NCI-H2196 (cell line): ENCODE measurements at regions not wholly inside any gene's neighbourhood (a gene's known extent, or its start where the extent isn't known, plus 50 kb on each side); places are given as distances from the start of the nearest gene placed in this dataset.

Source experiments
- DNase-seq: peaks from one replicate; lab custom pipeline; 2025; ENCODE audit not compliant: unreplicated experiment; lab: John Stamatoyannopoulos, UW

- DNase-seq: no peak
Observed at GRCh38 chr17:71232801-71233559, 887.8 kb upstream of the SOX9 start.

- no peak for DNase-seq
Observed at GRCh38 chr17:71234349-71234748, 886.5 kb upstream of the SOX9 start.

- DNase-seq: peak; percentile 18
Observed at GRCh38 chr17:71237903-71238538, 882.8 kb upstream of the SOX9 start.

GRCh38 chr17:71247441-71248015, 873.3 kb upstream of the SOX9 start:
- no peak for DNase-seq

- no peak for DNase-seq
Observed at GRCh38 chr17:71251276-71251675, 869.5 kb upstream of the SOX9 start.

GRCh38 chr17:71251951-71252350, 868.9 kb upstream of the SOX9 start:
- DNase-seq: no peak

- no peak for DNase-seq
Observed at GRCh38 chr17:71252436-71252835, 868.4 kb upstream of the SOX9 start.

- DNase-seq: no peak
Observed at GRCh38 chr17:71257096-71257495, 863.7 kb upstream of the SOX9 start.

GRCh38 chr17:71260366-71260940, 860.4 kb upstream of the SOX9 start:
- no peak for DNase-seq

GRCh38 chr17:71262586-71262985, 858.2 kb upstream of the SOX9 start:
- DNase-seq: no peak

GRCh38 chr17:71267668-71268067, 853.2 kb upstream of the SOX9 start:
- no peak for DNase-seq

GRCh38 chr17:71269201-71269600, 851.6 kb upstream of the SOX9 start:
- no peak for DNase-seq

- no peak for DNase-seq
Observed at GRCh38 chr17:71273441-71273840, 847.4 kb upstream of the SOX9 start.

- DNase-seq: no peak
Observed at GRCh38 chr17:71276079-71276478, 844.7 kb upstream of the SOX9 start.

GRCh38 chr17:71283486-71283885, 837.3 kb upstream of the SOX9 start:
- no peak for DNase-seq

GRCh38 chr17:71284032-71284755, 836.6 kb upstream of the SOX9 start:
- DNase-seq: no peak

GRCh38 chr17:71286625-71287024, 834.2 kb upstream of the SOX9 start:
- no peak for DNase-seq

GRCh38 chr17:71287071-71287823, 833.6 kb upstream of the SOX9 start:
- peak; percentile 14 for DNase-seq

GRCh38 chr17:71292006-71292405, 828.8 kb upstream of the SOX9 start:
- no peak for DNase-seq

- no peak for DNase-seq
Observed at GRCh38 chr17:71296005-71296404, 824.8 kb upstream of the SOX9 start.

- no peak for DNase-seq
Observed at GRCh38 chr17:71301063-71301462, 819.8 kb upstream of the SOX9 start.
